Ecto neural progenitor cell (in vitro differentiated cells): ENCODE measurements at regions not wholly inside any gene's neighbourhood (a gene's known extent, or its start where the extent isn't known, plus 50 kb on each side); places are given as distances from the start of the nearest gene placed in this dataset.
"Not testable (repeated sequence)": the region's sequence is repeated elsewhere in the genome, so short reads cannot be mapped to it uniquely, and the experiment has no call there.

Source experiments
- DNase-seq: peaks from one replicate; pipeline ENCODE4 v3.0.0-alpha.2; 2018; ENCODE audit warnings: low spot score

DNA sequence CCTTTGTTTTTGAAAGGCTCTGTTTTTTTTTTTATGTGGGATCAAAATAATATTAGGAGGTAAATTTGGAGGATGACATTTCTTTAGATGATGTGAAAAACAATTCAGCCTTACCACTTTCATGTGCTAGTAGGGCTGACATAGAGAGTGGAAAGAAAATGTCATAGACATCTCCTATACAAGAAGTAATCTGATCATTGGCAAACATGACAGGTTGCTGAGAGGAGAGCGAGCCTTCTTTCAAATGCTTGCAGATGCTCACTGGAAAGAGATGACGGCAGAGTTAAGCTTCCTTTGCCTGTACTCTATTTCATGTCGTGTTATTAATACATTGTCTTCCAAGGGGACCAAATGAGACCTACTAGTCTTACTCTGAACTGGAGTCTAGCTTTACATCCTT lies 160.1 kb upstream of the DAP start:
- no peak for DNase-seq

GRCh38 chr5:10920400-10920799 lies 159.4 kb upstream of the DAP start:
- no peak for DNase-seq

DNA sequence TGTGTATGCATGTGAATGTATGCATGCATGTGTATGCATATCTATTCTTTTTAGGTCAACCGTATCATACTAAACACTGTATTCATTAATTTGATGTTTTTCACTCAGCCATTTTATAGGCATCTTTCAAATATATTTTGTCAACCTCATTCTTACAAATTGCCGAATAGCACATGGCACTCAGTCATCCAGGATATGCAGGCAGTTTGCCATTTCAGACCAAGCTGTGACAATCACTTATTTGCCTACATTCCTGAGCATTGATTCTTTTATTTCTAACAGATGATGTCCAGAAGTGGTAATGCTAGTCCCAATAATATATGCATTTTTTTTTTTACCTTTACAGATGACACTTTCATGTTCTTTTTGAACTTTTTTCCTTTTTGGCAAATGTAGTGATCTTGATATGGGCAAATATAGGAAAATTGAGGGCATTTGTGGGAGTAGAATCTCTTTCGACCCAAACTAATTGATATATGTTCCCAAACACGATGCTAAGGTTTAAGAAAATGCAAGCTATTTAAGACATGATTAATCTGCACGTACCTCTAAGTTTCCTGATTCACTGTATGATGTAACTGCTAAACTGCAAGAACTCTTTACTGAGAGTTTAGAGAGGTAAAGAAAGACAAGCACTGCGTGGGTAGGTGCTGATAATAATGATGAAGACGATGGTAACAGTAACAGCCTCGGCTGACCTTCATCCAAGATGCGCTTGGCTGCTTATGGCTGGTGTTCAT lies 153.9 kb upstream of the DAP start:
- DNase-seq = no peak

DNA sequence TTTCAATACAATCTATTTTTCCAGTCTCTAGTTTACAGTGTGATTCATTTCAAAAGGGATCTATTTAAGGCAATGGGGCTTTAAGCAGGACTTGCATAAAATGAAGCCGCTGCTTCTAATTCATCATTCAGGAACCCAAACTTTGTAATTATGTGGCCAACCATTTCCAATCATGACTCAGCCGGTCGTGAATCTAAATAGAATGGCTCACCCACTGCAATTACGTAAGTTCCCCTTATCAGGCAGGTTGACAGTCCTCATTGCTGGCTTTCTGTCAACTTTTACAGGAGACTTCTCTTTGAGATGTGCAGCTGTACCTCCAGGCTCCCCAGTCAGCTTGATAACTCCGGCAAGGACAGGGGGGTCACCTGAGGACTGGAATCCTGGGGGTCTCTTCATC lies 152.8 kb upstream of the DAP start:
- DNase-seq = no peak

- DNase-seq = no peak
These were observed 152.3 kb upstream of the DAP start for GRCh38 chr5:10913181-10913810.

GRCh38 chr5:10912435-10912834 lies 151.4 kb upstream of the DAP start:
- no peak for DNase-seq

DNA sequence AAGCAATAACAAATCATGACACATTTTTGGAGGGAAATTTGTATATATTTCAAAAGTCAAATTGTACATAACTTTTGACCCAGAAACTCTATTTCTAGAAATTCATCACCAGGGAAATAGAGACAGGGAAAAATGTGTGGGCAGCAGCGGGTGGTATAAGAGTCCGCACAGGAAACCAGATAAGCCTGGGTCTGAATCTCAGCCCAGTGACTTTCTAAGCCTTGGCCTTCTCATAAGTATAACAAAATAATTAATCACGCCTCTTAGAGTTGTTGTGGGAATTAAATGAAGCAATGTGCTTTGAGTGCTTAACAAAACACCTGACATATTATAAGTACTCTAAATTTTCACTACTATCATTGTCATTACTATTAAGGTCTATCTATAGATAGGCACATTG lies 149.2 kb upstream of the DAP start:
- DNase-seq = no peak

- no peak for DNase-seq
These were observed 143.9 kb upstream of the DAP start for GRCh38 chr5:10904862-10905432.

- DNase-seq = no peak
These were observed 142.9 kb upstream of the DAP start for GRCh38 chr5:10903786-10904560.

GRCh38 chr5:10902145-10902544 lies 141.1 kb upstream of the DAP start:
- DNase-seq = no peak

DNA sequence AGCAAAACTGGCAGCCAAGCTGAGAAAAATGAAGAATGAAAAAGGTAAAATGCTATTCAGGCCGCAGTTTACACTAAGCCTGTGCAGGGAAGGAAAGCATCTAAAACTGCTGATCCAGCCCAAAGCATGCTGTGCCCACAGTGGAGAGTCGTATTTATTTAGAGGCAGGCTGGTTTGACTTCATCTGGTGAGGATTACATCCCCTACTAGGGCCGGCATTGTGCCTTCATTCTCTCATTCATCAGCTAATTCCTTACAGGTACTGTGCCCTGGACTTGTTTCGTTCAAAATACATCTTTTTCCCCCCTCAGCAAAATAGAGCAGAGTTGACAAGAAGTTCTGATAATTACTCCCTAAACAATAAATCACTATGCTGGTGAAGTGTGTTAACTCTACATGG lies 137.5 kb upstream of the DAP start:
- no peak for DNase-seq

DNA sequence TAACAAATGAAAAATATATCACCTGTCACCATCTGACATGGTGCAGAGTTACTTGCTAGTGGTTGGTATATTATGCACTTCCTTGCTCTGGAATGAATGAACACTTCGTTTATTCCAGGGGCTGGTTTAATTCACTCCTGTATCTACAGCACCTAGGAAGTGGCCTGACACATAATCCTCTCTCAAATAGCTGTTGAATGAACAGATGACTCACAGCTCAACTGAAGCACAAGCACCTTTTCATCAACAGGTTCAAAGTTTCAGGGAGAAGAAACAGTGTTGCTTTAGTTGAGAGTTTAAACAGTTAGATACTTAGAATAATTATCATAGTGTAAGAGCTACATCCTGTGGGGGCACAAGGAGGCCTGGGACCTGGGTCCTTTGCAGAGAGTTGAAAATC lies 135.0 kb upstream of the DAP start:
- no peak for DNase-seq

DNA sequence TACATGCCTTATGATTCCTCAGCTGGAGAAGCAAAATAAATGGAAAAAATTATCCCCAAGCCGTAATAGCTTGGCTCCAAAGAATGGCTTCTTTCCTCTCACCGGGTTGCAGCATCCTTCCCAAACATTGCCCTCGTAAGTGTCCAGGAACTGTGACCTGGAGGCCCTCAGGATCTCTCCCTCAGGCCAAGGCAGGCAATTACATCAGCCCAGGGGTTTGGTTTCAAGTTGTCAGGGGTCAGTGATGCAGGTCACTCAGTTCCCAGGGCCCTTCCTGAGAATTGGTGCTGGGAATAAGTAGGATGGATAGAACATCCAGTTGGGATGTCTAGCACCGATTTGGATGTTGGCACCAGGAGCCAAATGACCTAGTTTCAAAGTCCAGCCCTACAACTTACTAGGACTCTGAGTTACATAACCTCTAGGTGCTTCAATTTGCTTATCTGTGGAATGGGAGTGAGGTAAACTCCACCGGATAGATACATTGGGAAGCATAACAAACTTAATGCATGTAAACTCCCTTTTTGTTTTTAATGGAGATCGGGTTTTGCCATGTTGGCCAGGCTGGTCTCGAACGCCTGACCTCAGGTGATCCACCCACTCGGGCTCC lies 133.5 kb upstream of the DAP start:
- peak; percentile 53 for DNase-seq

DNA sequence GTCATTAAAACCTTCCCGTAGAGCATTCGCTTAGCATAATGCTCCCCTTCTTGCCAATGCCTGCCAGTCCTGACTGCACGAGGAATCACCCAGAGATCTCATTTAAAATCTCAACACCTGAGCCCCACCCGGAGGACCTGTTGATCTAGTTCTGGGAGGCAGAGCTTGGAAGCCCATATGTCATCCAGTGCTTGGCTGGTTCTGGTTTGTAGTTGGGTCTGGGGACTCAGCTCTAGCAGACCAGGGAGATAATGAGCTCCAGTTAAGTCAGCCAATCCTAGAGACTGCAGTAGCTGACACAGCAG lies 131.8 kb upstream of the DAP start:
- no peak for DNase-seq

- DNase-seq = no peak
These were observed 131.3 kb upstream of the DAP start for GRCh38 chr5:10892147-10892910.

GRCh38 chr5:10891193-10891592 lies 130.2 kb upstream of the DAP start:
- DNase-seq = no peak

DNA sequence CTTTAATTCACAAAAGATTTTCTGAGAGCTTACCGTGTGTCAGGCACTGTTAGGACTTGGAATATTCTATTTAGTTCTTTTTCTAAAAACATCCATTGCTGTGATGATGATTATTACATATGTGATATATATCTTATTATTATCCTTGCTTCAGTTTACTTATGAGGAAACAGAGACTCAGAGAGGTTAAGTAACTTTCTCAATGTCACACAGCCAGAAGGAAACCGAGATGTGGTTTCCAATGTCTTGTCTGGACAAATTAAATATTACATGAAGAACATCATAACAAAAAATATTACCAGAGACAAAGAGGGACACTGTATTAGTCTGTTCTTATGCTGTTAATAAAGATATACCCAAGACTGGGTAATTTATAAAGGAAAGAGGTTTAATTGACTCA lies 125.5 kb upstream of the DAP start:
- no peak for DNase-seq

- DNase-seq = no peak
These were observed 124.0 kb upstream of the DAP start for GRCh38 chr5:10885026-10885425.

- not testable (repeated sequence) for DNase-seq
These were observed 122.9 kb upstream of the DAP start for GRCh38 chr5:10883945-10884344.

- no peak for DNase-seq
These were observed 119.9 kb upstream of the DAP start for GRCh38 chr5:10880934-10881333.

DNA sequence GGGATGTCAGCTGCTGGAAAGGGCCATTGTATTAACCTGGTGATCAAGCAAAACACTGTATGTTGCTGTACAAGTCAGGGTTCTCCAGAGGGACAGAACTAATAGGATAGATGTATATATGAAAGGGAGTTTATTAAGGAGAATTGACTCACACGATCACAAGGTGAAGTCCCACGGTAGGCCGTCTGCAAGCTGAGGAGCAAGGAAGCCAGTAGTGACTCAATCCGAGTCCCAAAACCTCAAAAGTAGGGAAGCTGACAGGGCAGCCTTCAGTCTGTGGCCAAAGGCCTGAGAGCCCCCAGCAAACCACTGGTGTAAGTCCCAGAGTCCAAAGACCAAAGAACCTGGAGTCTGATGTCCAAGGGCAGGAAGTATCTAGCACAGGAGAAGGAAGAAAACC lies 116.0 kb upstream of the DAP start:
- not testable (repeated sequence) for DNase-seq
